HG03159 (cell line): ENCODE measurements at regions not wholly inside any gene's neighbourhood (a gene's known extent, or its start where the extent isn't known, plus 50 kb on each side); places are given as distances from the start of the nearest gene placed in this dataset.
A peak's percentile ranks its signal among the peaks of the same experiment; 100 is the strongest.
"Not testable (repeated sequence)": the region's sequence is repeated elsewhere in the genome, so short reads cannot be mapped to it uniquely, and the experiment has no call there.

Source experiments
- ATAC-seq: cut with Tn5 transposase; IDR thresholded peaks from one replicate; pipeline ENCODE4 v1.9.1; 2021; ENCODE audit warnings: mild to moderate bottlenecking, moderate library complexity; ENCODE audit not compliant: unreplicated experiment

- no peak for ATAC-seq
Observed at GRCh38 chr4:116183241-116183640, 902.1 kb downstream of the TRAM1L1 start.

- ATAC-seq, result no peak
Observed at GRCh38 chr4:116180157-116180601, 905.2 kb downstream of the TRAM1L1 start.

DNA sequence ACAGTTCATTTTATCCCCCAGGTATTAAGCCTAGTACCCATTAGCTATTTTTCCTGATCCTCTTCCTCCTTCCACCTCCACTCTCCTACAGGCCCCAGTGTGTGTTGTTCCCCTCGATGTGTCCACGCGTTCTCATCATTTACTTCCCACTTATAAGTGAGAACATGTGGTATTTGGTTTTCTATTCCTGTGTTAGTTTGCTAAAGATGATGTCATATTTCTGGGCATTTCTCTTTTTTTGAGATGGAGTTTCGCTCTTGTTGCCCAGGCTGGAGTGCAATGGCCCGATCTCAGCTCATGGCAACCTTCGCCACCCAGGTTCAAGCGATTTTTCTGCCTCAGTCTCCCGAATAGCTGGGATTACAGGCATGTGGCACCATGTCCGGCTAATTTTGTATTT is 934.0 kb downstream of the TRAM1L1 start:
- ATAC-seq, result not testable (repeated sequence)

GRCh38 chr4:116150152-116150551 is 935.2 kb downstream of the TRAM1L1 start:
- ATAC-seq, result no peak

- no peak for ATAC-seq
Observed at GRCh38 chr4:116143198-116143597, 942.2 kb downstream of the TRAM1L1 start.

- no peak for ATAC-seq
Observed at GRCh38 chr4:116132946-116133345, 952.4 kb downstream of the TRAM1L1 start.

DNA sequence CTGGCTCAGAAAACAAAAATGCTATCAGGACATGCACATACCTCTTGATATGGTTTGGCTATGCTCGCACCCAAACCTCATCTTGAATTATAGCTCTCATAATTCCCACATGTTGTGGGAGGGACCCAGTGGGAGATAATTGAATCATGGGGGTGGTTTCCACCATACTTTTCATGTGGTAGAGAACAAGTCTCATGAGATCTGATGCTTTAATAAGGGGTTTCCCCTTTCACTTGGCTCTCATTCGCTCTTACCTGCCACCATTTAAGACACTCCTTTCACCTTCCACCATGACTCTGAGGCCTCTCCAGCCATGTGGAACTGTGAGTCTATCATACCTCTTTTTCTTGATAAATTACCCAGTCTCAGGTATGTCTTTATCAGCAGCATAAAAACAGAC is 958.6 kb downstream of the TRAM1L1 start:
- no peak for ATAC-seq

GRCh38 chr4:116122124-116122523 is 963.3 kb downstream of the TRAM1L1 start:
- ATAC-seq, result no peak

DNA sequence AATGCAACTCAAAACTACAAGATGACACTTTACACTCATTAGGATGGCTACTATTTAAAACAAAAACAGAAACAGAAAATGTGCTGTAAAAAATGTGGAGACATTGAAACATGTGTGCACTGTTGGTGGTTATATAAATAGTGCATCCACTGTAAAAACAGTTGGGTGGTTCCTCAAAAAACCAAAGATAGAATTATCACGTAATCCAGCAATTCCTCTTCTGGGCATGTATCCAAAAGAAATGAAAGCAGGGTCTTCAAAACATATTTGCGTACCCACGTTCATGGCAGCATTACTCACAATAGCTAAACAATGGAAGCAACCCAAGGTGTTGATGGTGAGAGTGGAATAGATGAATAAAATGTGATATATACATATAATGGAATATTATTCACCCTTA is 967.2 kb downstream of the TRAM1L1 start:
- ATAC-seq, result no peak

DNA sequence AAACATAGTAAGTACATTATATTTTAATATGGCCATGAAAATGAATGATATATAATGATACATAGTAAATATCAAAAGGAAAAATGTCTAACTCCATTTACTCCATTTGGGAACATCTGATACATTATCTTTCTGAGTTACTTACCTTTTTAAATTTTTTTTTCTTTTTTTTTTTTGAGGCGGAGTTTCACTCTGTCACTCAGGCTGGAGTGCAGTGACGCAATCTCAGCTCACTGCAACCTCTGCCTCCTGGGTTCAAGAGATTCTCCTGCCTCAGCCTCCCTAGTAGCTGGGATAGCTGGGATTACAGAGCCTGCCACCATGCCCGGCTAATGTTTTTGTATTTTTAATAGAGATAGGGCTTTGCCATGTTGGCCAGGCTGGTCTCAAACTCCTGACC is 972.5 kb downstream of the TRAM1L1 start:
- ATAC-seq, result not testable (repeated sequence)

GRCh38 chr4:116110713-116111112 is 974.7 kb downstream of the TRAM1L1 start:
- ATAC-seq, result no peak

GRCh38 chr4:116108606-116109005 is 976.8 kb downstream of the TRAM1L1 start:
- ATAC-seq, result no peak

- ATAC-seq, result no peak
Observed at GRCh38 chr4:116101321-116101720, 984.1 kb downstream of the TRAM1L1 start.

- ATAC-seq, result no peak
Observed at GRCh38 chr4:116099596-116099995, 985.8 kb downstream of the TRAM1L1 start.

- ATAC-seq, result not testable (repeated sequence)
Observed at GRCh38 chr4:116097353-116097752, 983.9 kb upstream of the NDST4 start.

DNA sequence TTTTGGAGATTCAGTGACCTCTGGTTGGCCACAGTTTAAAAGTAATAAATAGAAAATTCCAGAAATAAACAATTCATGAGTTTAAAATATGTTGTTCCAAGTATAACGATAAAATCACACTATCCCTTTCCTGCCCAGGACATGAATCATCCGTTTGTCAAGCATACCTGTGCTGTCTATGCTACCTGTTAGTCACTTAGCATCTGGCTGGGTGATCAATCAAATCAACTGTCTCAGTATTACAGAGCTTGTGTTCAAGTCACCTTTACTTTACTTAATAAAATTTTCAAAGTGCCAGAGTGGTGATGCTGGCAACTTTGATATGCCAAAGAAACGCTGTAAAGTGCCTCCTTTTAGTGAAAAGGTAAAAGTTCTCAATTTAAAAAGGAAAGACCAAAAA is 979.5 kb upstream of the NDST4 start:
- ATAC-seq, result no peak

GRCh38 chr4:116088771-116089170 is 975.4 kb upstream of the NDST4 start:
- ATAC-seq, result no peak

DNA sequence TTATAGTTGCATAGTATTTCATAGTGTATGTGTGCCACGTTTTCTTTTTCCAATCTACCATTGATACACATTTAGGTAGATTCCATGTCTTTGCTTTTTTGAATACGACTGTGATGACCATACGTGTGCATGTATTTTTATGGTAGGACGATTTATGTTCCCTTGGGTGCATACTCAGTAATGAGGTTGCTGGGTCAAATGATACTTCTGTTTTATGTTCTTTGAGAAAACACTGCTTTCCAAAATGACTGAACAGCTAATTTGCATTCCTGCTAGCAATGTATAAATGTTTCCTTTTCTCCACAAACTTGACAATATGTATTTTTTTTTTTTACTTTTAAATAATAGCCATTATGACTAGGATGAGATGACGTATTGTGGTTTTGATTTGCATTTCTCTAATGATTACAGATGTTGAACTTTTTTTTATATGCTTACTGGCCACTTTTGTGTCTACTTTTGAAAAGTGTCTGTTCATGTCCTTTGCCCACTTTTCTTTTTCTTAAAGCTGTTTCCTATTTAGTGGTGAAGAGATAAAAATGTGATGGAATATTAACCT is 969.5 kb upstream of the NDST4 start:
- peak; percentile 54 for ATAC-seq

GRCh38 chr4:116073051-116073450 is 959.6 kb upstream of the NDST4 start:
- no peak for ATAC-seq

- no peak for ATAC-seq
Observed at GRCh38 chr4:116070283-116070682, 956.9 kb upstream of the NDST4 start.

GRCh38 chr4:116066711-116067245 is 953.4 kb upstream of the NDST4 start:
- no peak for ATAC-seq

DNA sequence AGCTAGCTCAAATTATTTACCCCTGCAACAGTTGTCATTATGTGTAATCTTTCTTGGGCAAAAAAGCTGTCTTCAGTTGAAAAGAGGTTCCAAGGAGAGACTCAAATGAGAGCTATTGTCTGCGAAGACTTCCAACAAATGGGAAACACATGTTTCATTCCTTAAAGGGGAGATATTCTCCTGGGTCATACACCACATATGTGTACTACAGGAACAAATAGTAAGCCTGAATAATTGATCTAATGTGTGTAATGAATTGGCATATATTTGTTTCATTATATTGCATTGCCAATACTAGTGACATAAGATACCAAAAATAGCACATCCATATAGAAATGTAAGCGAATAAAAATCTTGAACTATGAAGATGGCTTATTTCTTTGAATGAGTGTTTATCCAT is 950.9 kb upstream of the NDST4 start:
- ATAC-seq, result no peak

GRCh38 chr4:116059361-116059760 is 945.9 kb upstream of the NDST4 start:
- ATAC-seq, result no peak
